HG02870 (cell line): ENCODE measurements at regions not wholly inside any gene's neighbourhood (a gene's known extent, or its start where the extent isn't known, plus 50 kb on each side); places are given as distances from the start of the nearest gene placed in this dataset.
A peak's percentile ranks its signal among the peaks of the same experiment; 100 is the strongest.
"Not testable (repeated sequence)": the region's sequence is repeated elsewhere in the genome, so short reads cannot be mapped to it uniquely, and the experiment has no call there.

Experiments used
- ATAC-seq: cut with Tn5 transposase; IDR thresholded peaks from one replicate; pipeline ENCODE4 v1.9.1; 2021; ENCODE audit warnings: mild to moderate bottlenecking, moderate library complexity; ENCODE audit not compliant: unreplicated experiment

GRCh38 chr2:196515608-196516007 is 123.9 kb upstream of the CCDC150 start:
- ATAC-seq = no peak

DNA sequence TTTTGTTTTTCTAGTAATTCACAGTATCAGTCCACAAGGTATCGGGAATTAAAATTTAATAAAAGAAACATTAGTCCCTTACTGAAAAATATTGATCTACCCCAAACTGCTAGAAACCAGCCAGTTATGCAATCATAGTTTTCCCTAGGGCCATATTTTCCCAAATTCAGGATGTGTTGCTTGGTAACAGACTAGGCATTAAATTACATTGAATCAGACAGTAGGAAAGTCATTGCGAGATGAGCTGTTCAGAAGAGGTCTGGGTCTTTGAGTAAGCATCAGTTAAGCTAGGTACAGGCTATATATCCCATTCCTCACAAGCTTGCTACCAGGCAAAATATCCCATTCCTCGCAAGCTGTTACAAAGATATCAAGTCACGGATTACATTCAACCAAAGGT is 123.0 kb upstream of the CCDC150 start:
- ATAC-seq = no peak

DNA sequence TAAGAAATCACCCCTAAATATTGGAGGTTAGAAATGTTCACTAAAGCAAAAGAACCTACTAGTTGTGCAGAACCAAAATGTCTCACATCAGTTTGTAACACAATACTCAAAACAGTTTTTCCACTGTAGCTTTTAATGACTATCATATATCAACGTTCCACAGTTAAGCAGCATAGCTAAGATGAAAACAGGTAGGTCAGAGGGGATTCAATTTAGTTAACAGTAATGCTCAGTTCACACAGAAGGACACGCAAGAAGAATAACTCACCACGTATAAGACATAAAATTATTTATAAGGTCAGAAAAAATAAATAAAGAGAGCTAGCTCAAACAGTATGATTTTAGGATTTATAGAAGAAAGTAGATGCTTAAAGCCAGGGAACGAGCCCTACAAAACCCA is 118.9 kb upstream of the CCDC150 start:
- no peak for ATAC-seq

DNA sequence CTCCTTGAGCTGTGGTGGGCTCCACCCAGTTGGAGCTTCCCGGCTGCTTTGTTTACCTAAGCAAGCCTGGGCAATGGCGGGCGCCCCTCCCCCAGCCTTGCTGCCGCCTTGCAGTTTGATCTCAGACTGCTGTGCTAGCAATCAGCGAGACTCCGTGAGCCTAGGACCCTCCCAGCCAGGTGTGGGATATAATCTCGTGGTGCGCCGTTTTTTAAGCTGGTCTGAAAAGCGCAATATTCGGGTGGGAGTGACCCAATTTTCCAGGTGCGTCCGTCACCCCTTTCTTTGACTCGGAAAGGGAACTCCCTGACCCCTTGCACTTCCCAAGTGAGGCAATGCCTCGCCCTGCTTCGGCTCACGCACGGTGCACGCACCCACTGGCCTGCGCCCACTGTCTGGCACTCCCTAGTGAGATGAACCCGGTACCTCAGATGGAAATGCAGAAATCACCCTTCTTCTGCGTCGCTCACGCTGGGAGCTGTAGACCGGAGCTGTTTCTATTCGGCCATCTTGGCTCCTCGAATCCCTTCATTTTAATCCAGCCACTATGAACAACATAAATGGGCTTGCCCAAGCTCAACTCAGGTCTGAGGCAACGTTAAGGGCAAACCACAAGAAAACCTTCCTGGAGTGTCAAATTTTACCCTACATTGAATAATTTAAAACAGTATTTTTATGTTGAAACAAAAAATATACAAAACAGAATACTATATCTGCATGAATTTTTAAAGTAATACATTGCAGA is 112.4 kb upstream of the CCDC150 start:
- not testable (repeated sequence) for ATAC-seq

DNA sequence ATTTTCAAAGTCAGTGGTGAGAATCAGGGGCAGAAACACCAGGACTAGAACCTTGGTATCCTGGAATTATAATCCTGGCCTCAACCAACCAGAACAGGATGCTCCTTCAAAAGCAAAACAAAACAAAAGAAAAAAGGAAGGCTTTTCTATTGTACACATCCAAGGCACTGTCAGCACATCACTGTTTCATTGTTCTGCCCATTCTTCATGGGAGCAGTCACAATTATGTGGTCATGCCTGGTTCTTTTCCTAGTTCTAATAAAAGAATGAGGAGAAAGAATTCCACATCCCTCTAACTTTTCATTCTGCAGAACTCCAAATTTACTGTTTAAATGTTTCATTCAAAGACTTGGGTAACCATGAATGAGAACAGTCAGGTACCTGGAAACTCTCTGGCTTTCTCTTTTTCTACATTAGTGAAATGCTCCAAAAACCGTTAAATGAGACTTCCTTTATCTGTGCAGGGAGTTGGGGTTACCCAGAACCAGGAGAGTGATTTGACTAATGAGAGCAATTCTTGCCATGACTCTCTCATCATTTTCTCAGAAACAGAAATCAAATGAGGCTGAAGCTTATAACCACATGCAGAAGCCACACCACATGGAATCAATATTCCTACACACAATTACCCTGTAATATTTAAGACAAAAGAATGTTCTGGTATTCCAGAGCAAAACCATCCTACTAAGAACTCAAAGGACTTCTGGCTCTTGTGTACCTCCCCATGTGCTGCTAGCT is 110.9 kb upstream of the CCDC150 start:
- ATAC-seq = no peak

- peak; percentile 83 for ATAC-seq
Measured at GRCh38 chr2:196530910-196531309, 108.6 kb upstream of the CCDC150 start.

- no peak for ATAC-seq
Measured at GRCh38 chr2:196533772-196534397, 105.6 kb upstream of the CCDC150 start.

DNA sequence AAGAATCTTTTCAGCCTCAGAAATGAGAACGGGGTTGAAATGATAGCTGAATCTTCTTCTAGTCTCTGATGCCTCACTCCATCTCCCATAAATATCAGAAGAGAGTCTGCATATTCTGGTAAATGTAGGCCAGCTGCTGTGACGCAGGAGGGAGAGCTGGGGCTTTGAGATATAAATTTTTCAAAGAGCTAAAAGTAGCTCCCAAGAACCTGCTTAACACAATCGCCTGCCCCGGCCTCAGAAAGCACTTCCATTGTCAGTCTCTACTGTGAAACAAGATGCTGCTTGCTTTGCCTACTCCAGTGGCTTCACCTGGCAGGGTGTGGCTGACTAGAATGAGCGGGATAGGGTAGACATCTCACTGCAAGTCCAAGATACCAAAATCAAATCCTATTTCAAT is 105.0 kb upstream of the CCDC150 start:
- ATAC-seq = no peak

- no peak for ATAC-seq
Measured at GRCh38 chr2:196535061-196535460, 104.5 kb upstream of the CCDC150 start.

GRCh38 chr2:196535742-196536141 is 103.8 kb upstream of the CCDC150 start:
- no peak for ATAC-seq

DNA sequence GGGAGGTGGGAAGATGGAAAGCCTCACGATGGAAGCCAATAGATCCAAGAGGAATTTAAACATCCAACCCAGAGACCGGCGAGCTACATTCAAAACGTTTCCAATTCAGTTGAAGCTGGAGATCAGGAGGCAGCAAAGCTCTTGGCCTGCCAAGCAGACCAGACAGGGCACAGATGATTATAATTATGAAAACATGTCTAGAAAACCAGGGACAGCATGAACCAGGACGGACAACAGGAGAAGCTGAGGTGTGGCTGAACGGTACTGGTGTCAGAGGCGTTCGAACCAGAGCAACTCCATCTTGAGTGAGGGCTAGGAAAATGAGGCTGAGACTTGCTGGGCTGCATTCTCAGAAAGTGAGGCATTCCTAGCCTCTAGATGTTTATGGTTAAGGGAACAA is 102.2 kb upstream of the CCDC150 start:
- ATAC-seq = no peak

GRCh38 chr2:196538189-196538588 is 101.3 kb upstream of the CCDC150 start:
- no peak for ATAC-seq

GRCh38 chr2:196538646-196539045 is 100.9 kb upstream of the CCDC150 start:
- ATAC-seq = no peak

DNA sequence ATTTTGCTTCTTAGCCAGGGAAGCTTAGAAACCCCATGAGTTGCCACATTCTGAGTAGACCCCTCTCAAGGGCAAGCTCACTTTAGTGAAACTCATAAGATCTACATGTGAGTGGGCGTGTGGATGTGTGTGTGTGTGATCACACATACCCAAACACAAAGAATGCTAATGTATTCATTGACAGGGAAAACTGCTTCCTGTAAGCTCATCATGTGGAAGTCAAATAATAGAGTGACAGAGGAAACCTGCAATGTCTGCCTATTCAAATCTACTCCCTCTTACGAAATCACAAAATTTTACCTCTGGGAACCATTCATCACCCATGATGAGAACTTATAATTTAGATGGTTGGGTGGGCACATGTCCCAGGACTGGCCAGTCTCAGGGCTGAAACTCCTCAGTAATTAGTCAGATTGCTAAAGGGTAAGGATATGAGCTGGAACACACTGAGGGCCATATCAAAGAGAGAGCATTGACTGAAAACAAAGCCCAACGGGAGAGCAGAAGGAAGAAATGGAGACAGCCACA is 94.5 kb upstream of the CCDC150 start:
- ATAC-seq = no peak

DNA sequence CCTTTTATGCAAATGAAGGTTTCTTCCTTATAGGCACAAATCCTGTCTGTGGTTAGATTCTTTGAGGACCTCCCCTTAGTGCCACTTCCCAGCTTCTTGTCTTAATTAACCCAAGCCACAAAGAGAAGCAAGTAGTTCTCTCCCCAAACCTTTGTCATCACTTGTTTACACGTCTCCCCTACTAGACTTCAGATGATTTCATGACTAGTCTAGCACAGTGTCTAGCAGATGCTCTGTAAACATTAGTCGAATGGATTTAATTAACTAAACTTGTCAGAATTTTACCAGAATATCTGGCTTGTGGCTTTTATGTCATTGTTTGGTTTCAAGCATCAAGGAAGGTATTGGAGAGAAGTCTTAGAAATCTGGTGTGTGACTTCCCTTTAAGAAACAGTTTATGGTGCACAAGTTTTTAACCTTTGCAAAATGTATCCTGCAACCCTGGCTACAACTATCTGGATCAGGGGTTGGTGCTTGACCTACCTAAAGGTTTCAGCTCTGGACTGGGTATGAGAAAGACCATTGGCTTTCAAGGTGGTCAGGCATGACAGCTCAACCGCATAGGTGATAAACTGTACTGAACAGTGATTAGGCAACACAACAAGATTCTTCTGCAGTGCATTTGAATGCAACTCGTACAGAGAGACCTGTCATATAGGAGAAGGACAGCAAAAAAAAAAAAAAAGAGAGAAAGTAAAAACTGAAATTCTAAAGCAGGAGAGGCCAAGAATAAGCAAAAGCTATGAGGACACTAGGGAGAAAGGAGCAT is 93.2 kb upstream of the CCDC150 start:
- ATAC-seq = no peak

DNA sequence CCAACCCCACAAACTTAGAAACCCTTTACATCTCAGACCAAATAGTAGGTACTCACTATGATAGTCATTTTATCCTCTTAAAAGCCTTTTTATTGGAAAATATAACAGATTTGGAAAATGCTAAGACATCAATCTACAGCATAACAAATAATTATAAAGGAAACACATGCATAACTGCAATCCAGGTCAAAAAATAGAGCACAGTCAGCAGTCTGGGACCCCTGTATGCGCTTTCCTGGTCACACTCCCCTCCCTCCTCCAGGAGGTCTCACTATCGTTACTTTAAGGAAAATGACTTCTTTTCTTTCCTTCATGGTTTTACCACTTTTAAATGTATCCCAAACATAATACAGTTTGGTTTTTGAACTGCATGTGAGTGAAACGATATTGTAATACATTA is 90.5 kb upstream of the CCDC150 start:
- no peak for ATAC-seq

DNA sequence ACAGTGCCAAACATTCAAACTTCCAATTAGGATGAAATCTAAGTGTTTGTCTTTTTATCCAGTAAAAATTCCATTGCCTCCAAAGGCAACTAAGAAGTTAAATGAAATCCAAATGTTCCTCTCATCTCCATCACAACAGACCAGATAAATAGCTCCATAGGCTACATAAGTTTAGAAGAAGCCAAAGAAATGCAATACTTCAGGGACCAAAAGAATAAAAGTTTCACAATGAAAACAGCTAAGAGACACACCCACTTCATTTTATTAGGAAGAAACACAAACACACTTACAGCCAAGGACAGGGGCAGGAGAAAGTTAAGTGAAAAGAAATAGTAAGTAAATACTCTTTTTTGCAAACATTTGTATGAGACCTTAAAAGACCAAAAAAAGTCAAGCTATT is 88.5 kb upstream of the CCDC150 start:
- no peak for ATAC-seq

DNA sequence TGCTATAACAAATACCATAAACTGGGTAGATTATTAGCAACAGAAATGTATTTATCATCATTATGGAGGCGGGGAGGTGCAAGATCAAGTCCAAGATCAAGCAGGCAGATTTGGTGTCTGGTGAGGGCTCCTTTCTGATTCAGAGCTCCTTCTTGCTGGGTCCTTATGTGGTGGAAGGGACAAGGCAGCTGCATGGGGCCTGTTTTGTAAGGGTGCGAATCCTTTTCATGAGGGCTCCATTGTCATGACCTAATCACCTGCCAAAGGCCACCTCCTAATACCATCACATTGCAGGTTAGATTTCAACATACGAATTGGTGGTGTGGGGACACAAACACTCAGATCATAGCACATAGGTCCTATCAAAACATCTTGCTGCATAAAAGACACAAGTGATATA is 84.4 kb upstream of the CCDC150 start:
- no peak for ATAC-seq

DNA sequence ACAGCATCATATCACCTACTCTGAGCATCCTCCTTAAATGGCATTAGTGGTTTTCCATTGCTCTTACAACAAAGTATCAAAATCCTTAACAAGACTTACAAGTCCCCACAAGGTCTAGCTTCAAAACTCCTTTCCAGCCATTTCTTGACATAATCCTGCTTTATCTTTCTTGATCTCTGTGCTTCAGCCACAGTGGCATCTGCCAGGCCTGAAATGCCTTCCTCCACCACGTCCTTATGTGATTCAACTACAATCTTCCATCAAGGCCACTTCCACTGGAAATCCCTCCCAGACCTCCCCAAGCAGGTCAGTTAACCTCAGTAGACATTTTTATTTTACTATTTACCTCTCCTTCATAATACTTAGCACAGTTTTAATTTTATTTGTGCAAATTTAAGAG is 83.8 kb upstream of the CCDC150 start:
- ATAC-seq = no peak

DNA sequence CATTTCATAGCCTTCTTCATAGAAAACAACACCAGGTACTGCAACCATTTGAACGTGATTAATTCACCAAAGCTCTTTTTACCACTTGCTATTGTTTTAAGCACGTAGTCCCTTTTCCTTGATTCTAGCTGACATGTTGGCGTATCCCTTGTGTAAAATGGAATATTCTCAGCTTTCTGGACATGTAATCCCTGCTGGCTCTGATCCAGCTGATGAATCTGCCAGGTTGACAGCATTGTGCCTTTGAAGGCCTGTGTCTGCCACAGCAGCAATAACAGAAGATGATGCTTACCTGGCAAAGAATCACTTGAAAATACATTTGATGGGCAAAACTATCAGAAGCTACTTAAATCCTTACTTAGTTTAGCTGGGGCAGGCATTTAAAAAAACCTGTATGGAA is 81.0 kb upstream of the CCDC150 start:
- ATAC-seq = no peak

- ATAC-seq = no peak
Measured at GRCh38 chr2:196563876-196564275, 75.6 kb upstream of the CCDC150 start.
